Uterus (tissue), 2 donors: ENCODE measurements at regions not wholly inside any gene's neighbourhood (a gene's known extent, or its start where the extent isn't known, plus 50 kb on each side); places are given as distances from the start of the nearest gene placed in this dataset.

Experiments used
- POLR2A ChIP-seq, 2 donors: fragments of 450-650 bp; IDR thresholded peaks; one replicate each; pipeline ENCODE4 v1.6.1; 2016; ENCODE audit warnings: antibody characterized with exemption in 2 of 2, mild to moderate bottlenecking in 1 of 2, moderate library complexity in 1 of 2
- TF ChIP-seq, protein P1 (sequence below), 4 experiments: fragments of 200-600 bp in 2 of 4; fragments of 450-650 bp in 2 of 4; sonication (generic) in 2 of 4; IDR thresholded peaks; one replicate each; pipeline ENCODE4 v1.5.1; 2016 to 2019; ENCODE audit warnings: antibody characterized with exemption in 4 of 4, mild to moderate bottlenecking in 2 of 4, moderate library complexity in 1 of 4

DNA sequence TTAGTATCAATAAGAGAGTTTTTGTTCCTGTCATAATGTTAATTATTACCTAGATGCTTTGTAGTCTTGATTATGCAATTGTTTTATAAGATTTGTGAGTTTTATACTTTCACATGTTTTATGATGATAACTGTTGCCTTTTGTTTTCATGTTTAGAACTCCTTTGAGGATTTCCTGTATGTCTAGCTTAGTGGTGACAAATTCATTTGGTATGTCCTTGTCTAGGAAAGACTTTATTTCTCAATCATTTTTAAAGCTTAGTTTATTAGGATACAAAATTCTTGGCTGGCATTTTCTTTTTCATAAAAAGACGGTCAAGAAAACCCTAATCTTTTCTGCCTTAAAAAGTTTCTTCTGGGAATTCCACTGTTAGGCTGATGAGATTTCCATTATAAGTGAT, 849.9 kb upstream of the EYS start:
- TF ChIP-seq, protein P1, sequence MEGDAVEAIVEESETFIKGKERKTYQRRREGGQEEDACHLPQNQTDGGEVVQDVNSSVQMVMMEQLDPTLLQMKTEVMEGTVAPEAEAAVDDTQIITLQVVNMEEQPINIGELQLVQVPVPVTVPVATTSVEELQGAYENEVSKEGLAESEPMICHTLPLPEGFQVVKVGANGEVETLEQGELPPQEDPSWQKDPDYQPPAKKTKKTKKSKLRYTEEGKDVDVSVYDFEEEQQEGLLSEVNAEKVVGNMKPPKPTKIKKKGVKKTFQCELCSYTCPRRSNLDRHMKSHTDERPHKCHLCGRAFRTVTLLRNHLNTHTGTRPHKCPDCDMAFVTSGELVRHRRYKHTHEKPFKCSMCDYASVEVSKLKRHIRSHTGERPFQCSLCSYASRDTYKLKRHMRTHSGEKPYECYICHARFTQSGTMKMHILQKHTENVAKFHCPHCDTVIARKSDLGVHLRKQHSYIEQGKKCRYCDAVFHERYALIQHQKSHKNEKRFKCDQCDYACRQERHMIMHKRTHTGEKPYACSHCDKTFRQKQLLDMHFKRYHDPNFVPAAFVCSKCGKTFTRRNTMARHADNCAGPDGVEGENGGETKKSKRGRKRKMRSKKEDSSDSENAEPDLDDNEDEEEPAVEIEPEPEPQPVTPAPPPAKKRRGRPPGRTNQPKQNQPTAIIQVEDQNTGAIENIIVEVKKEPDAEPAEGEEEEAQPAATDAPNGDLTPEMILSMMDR (IDR thresholded peaks at IDR 0.05) = no peak
- no peak for TF ChIP-seq POLR2A (IDR thresholded peaks at IDR 0.05)
